Retinal pigment epithelial cell (primary cell): ENCODE measurements at regions not wholly inside any gene's neighbourhood (a gene's known extent, or its start where the extent isn't known, plus 50 kb on each side); places are given as distances from the start of the nearest gene placed in this dataset.

Experiments
- DNase-seq: peaks from one replicate; pipeline ENCODE4 v3.0.0-alpha.2; 2010; ENCODE audit warnings: low read depth
- H3K4me3 ChIP-seq: 2 replicates; pipeline ENCODE4 v1.5.1; 2011; ENCODE audit warnings: mild to moderate bottlenecking, low read length, control low read depth, moderate library complexity
- CTCF ChIP-seq: conservative IDR thresholded peaks from 2 replicates; pipeline ENCODE4 v1.5.1; 2011; ENCODE audit warnings: low read depth, low read length, control low read depth, inconsistent platforms

GRCh38 chr4:28225689-28226353 is 1365.2 kb downstream of the STIM2 start:
- TF ChIP-seq CTCF = no peak
- no peak overlapping the region for H3K4me3 ChIP-seq
- DNase-seq = no peak

DNA sequence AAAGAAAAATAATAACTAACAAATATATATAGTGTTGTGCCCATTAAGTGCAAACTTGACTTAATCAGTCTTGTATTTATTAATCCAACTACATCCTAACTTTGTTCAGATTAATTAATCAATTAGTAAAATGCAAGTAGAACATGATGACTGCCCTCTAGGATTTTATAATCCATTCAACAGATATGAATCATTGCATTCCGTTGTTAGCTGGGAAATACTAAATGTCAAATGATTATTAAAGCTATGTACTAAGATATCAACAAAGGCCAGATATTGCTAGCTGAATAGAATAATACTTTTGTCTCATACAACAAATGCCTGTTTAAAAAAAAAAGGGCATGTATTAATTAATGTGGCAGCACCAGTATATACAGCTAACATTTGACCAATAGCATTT is 1366.3 kb downstream of the STIM2 start:
- no peak for TF ChIP-seq CTCF
- no peak overlapping the region for H3K4me3 ChIP-seq
- DNase-seq = peak; percentile 28

- TF ChIP-seq CTCF = no peak
- H3K4me3 ChIP-seq = no peak overlapping the region
- no peak for DNase-seq
Measured at GRCh38 chr4:28227764-28228163, 1367.1 kb downstream of the STIM2 start.

- no peak overlapping the region for H3K4me3 ChIP-seq
- no peak for TF ChIP-seq CTCF
- no peak for DNase-seq
Measured at GRCh38 chr4:28228561-28229491, 1368.2 kb downstream of the STIM2 start.

GRCh38 chr4:28232376-28232775 is 1371.7 kb downstream of the STIM2 start:
- DNase-seq = no peak
- no peak for TF ChIP-seq CTCF
- H3K4me3 ChIP-seq = no peak overlapping the region

DNA sequence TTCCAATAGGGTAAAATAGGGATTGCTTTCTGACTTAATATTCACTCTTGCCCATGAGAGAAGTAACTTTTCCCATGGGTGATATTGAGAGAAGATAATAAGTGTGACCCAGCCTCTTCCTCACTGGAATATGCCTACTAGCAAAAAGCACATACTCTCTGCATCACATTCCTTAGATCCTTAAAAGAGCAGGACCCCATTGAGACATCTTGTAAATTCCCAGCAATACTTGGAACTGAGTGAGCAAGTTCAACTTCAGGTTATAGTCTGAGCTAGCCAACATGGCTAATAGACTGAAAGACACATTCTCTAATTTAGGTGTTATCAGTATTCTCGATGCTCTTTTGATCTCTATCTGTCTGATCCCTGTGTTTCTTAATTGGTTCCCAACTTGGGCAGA is 1372.3 kb downstream of the STIM2 start:
- H3K4me3 ChIP-seq = no peak overlapping the region
- no peak for TF ChIP-seq CTCF
- no peak for DNase-seq
